HL-60 (cell line): ENCODE measurements at regions not wholly inside any gene's neighbourhood (a gene's known extent, or its start where the extent isn't known, plus 50 kb on each side); places are given as distances from the start of the nearest gene placed in this dataset.

Source experiments
- POLR2AphosphoS5 ChIP-seq: IDR thresholded peaks from 2 replicates; pipeline ENCODE4 v1.6.1; 2012; ENCODE audit warnings: low read depth
- TF ChIP-seq, protein P1 (sequence below): IDR thresholded peaks from one replicate; pipeline ENCODE4 v1.5.1; 2011; ENCODE audit warnings: low read length, control low read depth, inconsistent platforms; ENCODE audit not compliant: insufficient read depth

DNA sequence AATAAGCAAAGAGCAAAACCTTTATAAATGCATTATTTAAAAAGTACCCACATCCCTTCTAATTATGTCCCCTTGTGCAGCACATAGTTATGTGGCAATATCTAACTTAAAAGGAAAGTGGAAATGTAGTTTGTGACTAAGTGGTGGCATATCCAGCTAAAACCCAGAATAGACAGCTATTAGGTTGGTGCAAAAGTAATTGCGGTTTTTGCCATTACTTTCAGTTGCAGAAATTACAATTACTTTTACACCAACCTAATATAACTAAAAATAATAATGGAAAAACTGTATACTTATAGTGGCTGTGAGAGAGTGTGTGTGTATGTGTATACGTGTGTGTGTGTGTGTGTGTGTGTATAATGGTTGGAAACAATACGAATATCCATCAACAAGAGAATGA lies 1108.1 kb upstream of the CNTN5 start:
- TF ChIP-seq POLR2AphosphoS5 = no peak
- TF ChIP-seq, protein P1, sequence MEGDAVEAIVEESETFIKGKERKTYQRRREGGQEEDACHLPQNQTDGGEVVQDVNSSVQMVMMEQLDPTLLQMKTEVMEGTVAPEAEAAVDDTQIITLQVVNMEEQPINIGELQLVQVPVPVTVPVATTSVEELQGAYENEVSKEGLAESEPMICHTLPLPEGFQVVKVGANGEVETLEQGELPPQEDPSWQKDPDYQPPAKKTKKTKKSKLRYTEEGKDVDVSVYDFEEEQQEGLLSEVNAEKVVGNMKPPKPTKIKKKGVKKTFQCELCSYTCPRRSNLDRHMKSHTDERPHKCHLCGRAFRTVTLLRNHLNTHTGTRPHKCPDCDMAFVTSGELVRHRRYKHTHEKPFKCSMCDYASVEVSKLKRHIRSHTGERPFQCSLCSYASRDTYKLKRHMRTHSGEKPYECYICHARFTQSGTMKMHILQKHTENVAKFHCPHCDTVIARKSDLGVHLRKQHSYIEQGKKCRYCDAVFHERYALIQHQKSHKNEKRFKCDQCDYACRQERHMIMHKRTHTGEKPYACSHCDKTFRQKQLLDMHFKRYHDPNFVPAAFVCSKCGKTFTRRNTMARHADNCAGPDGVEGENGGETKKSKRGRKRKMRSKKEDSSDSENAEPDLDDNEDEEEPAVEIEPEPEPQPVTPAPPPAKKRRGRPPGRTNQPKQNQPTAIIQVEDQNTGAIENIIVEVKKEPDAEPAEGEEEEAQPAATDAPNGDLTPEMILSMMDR = no peak
